Posterior vena cava (tissue), 2 donors: ENCODE measurements at regions not wholly inside any gene's neighbourhood (a gene's known extent, or its start where the extent isn't known, plus 50 kb on each side); places are given as distances from the start of the nearest gene placed in this dataset.
A peak's percentile ranks its signal among the peaks of the same experiment; 100 is the strongest.

Source experiments
- DNase-seq: peaks from one replicate; pipeline ENCODE4 v3.0.0-alpha.2; 2020; ENCODE audit warnings: low spot score
- intact Hi-C, 2 donors: fragments of 100-400 bp; cut with DNase I; formaldehyde crosslinking; loops; one replicate each; pipeline versions ENCODE4 v1.14.1 to v1.14.2; 2022 to 2023
- donor health status: DM: yes; HTN: yes; CAD: no.
- donor health status: DM: yes; HTN: yes; CAD: no.

DNA sequence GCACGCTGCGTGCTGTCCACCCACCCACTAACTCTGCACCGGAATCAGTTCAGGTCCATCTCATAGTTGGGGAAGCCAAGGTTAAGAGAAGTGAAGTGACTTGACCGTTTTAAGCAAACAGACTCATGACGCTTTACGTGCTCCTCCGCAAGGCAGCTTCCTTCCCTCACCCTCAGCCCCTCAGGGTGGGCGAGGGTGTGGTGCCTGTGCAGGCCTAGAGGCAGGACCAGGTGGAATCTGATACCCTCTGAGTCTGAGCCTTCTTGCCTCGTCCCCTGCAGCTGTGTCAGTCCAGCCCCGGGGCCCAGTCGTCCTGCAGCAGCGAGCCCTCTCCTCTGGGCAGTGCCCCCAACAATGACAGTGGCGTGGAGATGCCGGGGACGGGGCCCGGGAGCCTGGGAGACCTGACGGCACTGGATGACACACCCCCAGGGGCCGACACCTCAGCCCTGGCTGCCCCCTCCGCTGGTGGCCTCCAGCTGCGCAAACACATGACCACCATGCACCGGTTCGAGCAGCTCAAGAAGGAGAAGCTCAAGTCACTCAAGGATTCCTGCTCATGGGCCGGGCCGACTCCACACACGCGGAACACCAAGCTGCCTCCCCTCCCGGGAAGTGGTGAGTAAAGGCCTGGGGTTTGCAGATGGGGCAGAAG lies 250.5 kb downstream of the GLI2 start:
- peak; percentile 76 for DNase-seq
- intact Hi-C loops: no loop called here

- peak; percentile 62 for DNase-seq
- intact Hi-C loops: no loop called here
Measured at GRCh38 chr2:120986898-120987650, 251.4 kb downstream of the GLI2 start.

DNA sequence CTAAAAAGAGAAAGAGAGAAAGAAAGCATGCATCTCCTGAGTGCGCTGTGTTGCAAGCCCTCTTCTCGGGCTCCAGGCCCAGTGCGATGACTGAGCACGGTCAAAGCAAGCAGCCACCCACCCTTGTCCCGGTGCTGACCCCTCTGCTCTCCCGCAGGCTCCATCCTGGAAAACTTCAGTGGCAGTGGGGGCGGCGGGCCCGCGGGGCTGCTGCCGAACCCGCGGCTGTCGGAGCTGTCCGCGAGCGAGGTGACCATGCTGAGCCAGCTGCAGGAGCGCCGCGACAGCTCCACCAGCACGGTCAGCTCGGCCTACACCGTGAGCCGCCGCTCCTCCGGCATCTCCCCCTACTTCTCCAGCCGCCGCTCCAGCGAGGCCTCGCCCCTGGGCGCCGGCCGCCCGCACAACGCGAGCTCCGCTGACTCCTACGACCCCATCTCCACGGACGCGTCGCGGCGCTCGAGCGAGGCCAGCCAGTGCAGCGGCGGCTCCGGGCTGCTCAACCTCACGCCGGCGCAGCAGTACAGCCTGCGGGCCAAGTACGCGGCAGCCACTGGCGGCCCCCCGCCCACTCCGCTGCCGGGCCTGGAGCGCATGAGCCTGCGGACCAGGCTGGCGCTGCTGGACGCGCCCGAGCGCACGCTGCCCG lies 252.5 kb downstream of the GLI2 start:
- DNase-seq: peak; percentile 71
- intact Hi-C loops: no loop called here

- DNase-seq: peak; percentile 77
- intact Hi-C loops: no loop called here
Measured at GRCh38 chr2:120988700-120989511, 253.2 kb downstream of the GLI2 start.

DNA sequence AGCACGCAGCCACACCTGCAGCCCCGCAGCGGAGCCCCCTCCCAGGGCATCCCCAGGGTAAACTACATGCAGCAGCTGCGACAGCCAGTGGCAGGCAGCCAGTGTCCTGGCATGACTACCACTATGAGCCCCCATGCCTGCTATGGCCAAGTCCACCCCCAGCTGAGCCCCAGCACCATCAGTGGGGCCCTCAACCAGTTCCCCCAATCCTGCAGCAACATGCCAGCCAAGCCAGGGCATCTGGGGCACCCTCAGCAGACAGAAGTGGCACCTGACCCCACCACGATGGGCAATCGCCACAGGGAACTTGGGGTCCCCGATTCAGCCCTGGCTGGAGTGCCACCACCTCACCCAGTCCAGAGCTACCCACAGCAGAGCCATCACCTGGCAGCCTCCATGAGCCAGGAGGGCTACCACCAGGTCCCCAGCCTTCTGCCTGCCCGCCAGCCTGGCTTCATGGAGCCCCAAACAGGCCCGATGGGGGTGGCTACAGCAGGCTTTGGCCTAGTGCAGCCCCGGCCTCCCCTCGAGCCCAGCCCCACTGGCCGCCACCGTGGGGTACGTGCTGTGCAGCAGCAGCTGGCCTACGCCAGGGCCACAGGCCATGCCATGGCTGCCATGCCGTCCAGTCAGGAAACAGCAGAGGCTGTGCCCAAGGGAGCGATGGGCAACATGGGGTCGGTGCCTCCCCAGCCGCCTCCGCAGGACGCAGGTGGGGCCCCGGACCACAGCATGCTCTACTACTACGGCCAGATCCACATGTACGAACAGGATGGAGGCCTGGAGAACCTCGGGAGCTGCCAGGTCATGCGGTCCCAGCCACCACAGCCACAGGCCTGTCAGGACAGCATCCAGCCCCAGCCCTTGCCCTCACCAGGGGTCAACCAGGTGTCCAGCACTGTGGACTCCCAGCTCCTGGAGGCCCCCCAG lies 254.1 kb downstream of the GLI2 start:
- intact Hi-C loops: no loop called here
- peak; percentile 79 for DNase-seq

GRCh38 chr2:120990451-120990871 lies 254.8 kb downstream of the GLI2 start:
- no peak for DNase-seq

DNA sequence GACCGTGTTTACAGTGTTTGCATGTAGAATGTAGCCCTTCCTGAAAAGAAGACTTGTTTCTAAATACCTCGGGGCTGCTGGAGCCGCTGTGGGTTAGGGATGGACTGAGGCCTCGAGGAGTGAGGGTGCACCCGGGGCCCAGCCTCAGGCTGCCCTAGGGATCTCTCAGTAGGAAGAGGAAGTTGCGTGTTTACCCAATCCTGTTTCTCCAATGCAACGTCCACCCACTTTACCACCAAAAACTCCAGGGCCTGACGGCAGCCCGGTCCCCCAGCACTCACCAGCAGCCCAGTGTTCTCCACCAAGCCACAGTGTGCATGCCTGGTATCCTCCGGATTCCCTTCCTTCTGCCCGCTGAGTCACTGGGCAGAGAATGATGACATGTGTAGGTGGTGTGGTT lies 255.8 kb downstream of the GLI2 start:
- DNase-seq: no peak
- intact Hi-C loops: no loop called here

More at GRCh38 chr2:120990451-120990871, 254.8 kb downstream of the GLI2 start:
- intact Hi-C loops: no loop called here

DNA sequence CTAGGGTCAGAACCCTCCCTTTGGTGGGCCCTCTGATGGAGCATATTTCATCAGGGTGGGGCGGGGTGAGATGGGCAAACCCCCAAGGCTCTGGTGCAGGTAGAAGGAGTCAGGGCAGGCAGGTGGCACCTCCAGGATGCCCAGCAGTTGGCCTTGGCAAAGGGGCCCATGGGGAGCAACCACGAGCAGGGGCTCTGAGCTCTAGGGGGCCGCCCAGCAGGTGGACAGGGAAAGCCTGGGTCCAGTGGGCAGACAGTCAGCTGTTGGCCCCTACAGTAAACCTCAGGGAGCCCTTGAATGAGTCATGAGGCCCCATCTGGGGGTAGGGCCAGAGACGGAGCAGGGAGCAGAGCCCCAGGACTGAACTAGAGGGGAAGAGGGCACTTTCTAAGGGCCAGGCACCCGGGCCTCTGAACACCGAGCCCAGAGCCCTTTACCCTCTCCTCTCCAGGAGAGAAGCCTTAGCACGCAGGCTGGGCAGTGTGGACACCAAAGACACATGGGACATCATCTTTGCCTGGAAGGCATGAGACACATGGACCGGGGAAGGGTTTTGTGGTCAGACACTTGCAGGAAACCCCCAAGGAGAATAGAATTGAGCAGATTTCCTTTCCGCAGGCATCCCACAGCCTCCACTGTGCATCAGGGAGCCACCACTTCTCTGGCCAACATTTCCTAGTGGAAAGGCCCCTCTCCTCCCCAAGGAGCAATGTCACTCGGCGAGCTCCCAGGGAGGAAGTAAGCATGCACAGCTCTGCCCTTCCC lies 257.3 kb downstream of the GLI2 start:
- intact Hi-C loops: no loop called here
- no peak for DNase-seq

DNA sequence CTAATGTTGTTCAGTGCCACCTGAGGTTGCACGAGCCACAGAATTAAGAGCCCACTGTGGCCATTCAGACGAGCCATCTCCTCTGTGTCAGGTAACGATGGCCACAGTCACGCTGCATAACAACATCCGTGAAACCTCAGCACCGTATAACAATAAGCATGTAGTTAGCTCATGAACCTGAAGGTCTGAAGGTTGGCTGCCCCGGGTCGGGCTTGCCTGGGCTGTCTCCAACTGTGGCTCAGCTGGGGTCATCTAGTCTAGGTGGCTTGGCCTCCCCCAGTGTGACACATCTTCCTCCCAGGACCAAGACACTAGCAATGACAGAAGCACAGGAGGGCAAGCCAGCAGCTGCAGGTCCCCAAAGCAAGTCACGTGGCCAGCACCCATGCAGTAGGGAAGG lies 258.0 kb downstream of the GLI2 start:
- no peak for DNase-seq
- intact Hi-C loops: no loop called here

DNA sequence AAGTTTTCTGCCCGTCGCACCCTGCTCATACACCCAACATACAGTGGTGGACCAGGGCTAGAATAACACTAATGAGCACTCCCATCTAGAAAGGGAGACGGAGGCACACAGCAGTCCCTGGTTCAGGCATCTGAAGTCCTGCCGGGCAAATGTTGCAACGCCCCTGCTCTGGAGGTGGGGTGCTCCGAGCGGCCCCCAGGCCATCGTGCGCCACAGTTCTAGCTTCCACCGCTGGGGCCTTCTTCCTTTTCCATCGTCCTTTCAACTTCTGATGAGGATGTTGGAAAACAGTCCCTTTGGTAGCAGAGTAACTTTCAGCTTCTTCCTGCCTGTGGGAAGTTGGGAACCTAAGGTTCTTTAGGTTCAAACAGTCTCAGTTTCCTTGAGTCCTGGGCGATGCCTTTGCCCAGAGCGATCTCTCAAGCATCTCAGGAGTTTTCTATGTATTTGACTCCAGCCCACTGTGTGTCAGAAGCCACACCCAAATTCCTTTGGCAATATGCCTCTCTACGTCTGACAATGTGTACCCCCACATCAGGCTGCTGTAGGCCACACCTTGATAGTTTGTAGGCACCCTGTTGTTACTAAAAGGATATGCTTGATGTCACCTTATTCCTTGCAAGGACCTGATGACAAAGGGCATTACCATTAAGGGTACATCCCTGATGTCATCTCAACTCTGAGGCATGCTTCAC lies 258.8 kb downstream of the GLI2 start:
- intact Hi-C loops: no loop called here

GRCh38 chr2:120995152-120995551 lies 259.5 kb downstream of the GLI2 start:
- no peak for DNase-seq
- intact Hi-C loops: no loop called here

More for the DNA sequence above, 258.8 kb downstream of the GLI2 start:
- DNase-seq: no peak

DNA sequence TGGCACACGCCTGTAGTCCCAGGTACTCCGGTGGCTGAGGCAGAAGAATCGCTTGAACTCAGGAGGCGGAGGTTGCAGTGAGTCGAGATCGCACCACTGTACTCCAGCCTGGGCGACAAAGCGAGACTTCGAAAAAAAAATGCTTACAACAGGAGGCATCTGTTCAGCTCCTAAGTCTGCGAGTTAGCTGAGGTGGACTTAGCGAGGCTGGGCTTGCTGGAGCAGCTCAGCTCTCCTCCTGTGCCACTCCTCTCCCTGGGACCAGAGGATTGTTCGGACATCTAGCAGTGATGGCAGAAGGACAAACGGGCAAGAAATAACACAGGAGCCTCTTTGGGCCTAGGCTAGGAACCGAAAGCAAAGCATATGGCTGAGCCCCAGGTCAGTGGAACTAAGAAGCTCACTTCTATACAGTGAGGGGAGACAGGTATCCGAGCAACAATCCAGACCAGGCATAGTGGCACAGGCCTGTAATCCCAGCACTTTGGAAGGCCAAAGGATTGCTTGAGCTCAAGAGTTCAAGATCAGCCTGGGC lies 260.1 kb downstream of the GLI2 start:
- intact Hi-C loops: no loop called here
- no peak for DNase-seq

DNA sequence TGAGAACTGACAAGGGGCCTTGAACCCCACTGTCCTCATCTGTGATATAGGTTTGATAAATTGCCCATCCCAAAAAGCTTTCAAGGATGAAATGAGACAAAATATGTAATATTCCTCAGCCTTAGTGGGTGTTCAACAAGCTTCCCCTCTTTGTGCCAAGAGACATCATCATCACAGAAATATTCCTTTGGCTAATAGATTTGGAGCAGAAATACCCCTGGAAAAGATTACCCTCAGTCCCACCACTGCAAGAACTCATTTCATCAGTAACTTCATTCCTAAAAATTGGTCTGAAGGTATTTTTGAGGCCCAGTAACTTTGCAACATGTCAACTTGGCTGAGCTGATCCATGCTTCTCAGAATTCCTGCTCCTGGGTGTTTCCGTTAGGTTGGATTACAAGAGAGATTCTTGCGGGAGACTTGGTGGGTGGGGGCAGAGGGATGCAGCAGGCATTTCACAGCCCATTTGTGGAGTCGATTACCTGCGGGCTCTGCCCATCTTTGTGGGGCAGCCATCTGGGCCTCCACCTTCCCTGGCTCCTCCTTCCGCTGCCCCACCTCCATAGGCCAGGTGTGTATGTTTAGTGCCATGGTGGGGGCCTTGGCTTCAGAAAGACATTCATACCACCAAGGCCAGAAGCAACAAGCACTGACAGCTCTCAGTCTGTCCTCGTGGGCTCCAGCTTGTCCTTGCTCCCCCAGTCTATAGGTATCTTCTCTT lies 263.9 kb downstream of the GLI2 start:
- intact Hi-C loops: no loop called here
- no peak for DNase-seq

- intact Hi-C loops: no loop called here
- DNase-seq: no peak
Measured at GRCh38 chr2:121000804-121001203, 265.1 kb downstream of the GLI2 start.

DNA sequence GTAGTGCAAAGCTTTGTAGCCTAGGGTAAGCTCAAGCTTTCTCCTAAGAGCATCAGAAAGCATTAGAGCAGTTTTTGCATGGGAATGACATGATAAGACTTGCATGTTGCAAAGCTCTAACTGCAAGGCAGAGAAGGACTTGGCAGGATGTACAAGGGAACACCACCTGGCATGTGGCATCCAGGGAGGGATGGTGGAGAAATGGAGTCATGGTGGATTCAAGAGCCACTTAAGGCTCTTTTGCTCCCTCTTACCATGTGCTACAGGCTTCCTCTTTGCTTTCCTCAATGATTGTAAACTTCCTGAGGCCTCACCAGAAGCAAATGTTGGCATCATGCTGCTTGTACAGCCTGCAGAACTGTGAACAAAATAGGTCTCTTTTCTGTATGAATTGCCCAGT lies 266.0 kb downstream of the GLI2 start:
- intact Hi-C loops: no loop called here

GRCh38 chr2:121002597-121002996 lies 266.9 kb downstream of the GLI2 start:
- intact Hi-C loops: no loop called here
- DNase-seq: no peak

More for the DNA sequence above, 266.0 kb downstream of the GLI2 start:
- DNase-seq: no peak
